Stimulated activated CD4-positive, alpha-beta T cell treated with anti-CD3 and anti-CD28 coated beads, Interleukin-1b, Interleukin-23, amount 100 ng/mL, for 4 hours (primary cell): ENCODE measurements at regions not wholly inside any gene's neighbourhood (a gene's known extent, or its start where the extent isn't known, plus 50 kb on each side); places are given as distances from the start of the nearest gene placed in this dataset.

Source experiments
- DNase-seq, 2 donors: peaks; one replicate each; pipeline ENCODE4 v3.0.0-alpha.2; 2020; ENCODE audit warnings: low read depth in 2 of 2

DNA sequence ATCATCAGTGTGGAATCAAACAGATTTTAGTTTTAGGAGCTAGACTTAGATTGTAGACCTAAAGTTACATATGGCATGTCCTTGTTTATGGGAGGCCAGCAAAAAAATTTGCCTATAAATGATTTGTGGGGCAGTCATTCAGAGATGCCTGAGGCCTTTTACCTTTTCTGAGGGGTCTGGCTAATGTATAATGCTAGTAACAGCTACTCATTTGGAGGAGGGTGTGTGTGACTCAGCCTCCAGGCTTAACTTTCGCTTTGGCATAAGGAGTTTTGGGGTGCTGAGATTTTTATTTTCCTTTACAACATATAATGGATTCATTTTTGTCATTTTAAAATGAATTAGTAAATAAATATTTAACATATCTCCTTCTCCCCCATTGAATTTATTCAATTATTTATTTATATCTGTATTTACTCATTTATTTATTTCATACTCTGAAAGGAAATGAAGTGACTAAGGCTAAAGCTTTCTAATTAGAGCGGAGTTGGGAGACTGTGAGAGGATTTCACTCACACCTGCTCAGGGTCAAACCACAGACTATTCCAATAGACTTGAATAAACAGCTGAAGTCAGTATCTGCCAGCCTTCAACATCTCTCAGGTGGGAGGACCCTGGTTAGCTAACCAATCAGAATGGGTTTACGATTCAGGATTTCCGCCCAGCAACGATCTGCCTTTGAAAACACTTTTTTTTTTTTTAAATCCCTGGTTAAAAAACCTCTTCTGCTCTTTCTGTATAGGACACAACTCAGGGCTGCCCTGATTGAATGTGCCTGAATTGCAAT, 487.5 kb upstream of the SGCD start:
- DNase-seq: no peak

DNA sequence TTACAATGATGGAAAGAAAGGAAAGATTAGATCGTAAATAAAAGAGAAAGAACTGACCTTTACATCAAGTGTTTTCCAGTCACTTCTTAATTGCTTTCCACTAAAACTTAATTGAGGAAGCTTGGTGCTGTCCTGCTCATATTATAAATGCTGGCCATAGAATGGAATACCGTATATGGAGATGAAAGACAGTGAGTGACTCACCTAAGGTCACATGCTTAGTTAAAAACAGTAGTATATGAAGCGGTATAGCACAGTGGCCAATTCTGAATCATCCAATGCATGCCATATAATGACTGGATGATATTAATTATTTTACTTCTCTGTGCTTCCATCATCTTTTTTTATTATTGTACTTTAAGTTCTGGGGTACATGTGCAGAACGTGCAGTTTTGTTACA, 482.4 kb upstream of the SGCD start:
- no peak for DNase-seq

DNA sequence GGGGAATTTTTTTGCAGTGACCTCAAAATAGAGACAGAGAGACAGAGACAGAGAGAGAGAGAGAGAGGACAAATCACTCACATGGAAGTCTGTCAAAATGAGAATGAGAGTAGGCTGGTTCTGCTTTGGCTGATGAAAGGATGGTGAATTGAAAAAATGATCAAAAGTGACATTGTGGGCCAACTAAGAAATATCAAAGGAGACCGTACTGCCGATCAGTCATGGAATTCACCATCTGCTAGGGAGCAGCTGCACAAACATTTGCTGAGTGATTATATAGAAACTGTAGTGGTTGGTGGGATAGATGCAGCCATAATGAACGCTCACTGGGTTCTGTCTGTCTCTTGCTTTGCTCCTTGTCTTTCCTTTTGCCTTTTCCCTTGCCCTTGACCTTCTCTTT, 476.6 kb upstream of the SGCD start:
- no peak for DNase-seq

DNA sequence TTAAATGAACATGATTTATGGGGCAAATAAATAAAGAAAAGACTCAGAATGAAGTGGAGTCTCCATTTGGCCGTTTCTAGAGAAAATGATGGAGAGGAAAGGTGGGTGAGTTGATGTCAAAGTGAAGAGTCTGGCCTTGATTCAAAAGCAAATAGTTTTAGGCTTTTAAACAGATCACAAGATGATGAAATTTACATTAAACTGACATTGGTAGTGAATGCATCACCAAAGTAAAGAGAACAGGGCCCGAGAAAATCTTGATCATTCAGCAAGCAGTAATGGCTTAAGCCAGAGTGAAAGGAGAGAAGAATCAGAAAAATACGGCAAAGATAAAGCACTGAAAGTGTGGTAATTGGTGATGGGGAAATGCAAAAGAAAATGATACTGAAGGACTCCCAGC, 460.0 kb upstream of the SGCD start:
- DNase-seq: no peak

DNA sequence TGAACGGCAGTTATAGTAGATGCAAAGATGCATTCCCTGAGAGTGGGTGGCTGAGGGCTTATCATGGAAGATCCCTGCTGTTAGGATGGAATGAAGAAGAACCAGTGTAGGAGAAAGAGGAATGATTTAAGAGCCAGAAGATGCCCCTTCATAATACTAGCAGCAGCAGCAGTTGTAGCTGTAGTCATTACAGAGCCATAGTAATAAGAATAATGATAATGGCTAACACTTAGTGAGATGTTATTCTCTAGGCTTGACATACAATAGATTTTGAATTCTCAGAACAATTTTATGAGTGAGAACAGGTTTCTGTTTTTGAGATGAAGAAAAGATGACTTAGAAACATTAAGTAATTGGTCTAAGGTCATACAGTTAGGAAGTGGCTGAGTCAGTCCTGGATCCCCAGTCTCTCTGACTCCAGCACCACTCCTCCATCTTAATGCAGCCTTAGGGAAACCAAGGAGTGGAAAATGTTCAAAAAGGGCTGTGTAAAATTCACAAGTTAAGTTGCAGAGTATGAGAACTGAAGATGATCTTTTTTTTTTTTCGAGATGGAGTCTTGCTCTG, 459.4 kb upstream of the SGCD start:
- DNase-seq: no peak

DNA sequence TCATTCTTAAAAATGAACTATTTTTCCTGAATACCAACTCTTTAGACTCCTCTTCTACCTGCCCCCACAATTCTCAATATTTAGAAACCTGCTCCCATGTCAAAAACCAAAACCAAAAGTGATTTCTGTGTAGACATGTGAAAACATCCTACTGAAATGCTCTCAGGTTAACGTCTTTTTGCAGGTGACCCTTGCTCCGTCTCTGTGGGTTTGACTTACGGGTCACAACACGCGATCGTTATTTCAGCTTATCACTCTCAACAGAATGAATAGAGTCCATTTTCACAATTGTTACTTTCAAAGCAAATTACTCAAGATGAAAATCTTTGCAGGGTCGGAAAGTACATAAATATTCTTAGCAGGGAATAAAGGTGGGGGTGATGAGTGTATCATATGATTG, 456.3 kb upstream of the SGCD start:
- no peak for DNase-seq

DNA sequence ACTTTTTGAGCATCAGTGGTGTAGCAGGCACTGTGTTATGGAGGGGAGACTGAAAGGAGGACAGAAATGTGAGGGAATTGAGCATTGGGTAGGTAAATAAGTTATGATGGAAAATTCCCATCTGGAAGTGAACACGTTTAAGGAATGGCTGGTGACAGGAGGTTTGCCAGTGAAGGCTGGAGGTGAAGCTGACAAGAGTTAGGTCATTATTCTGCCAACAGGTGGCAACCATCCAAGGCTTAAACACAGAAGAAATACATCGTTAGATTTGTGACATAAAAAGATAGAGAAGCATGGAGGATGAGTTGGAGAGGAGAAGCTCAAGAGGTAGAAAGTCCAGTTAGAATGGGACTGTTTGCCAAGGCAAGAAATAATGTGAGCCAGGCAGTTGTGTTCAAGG, 455.3 kb upstream of the SGCD start:
- no peak for DNase-seq

DNA sequence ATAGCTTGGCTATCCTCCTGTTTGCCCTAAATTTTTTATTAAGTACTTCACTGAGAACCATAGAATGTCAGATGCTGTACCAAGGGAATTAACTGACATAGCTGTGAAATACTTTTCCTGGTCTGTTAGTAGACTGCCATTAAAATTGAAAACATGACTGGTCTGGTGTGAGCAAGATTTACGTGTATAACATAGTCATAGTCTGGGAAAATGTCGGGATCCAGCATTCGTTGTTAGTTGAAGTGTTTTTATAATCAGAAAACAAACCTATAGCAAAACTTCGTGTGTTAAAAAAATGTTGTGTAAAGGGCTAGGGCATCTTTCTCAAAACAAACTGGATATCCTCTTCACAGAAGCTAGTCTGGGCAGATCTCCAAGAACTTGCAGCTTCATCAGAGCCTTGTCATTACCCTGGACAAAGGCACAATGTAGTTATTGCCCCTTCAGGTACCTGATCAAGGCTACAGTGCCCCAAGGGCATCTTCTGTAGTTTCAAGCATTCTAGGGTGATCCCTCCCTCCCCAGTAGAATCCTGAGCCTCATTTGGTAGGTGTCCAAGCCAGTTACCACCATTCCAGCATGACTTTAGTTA, 454.2 kb upstream of the SGCD start:
- no peak for DNase-seq

DNA sequence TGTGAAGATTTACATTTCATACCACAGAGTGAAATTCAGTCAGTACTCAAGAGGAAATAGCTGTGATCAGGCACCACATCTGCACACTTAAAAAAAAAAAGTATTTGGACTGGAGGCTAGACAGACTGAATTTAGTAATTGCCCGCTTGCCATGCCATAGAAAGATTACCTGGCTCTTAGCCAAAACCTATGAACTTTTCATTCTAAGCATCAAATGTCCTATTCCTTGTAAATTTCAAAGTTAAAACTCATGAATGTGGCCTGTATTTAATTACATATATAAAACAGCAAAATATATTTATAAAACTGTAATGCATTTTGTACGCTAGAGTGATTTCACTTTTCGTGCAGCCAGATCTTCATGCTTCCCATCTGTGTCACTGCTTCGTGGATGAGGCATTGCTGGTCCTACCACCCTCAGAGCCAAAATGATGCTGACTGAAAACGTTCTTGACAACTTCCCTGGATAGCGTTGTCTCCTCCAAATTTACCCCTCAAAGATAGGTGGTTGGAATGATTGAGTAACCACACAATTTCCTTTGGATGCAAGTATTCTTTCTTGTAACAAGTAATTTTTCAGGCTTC, 447.9 kb upstream of the SGCD start:
- no peak for DNase-seq

DNA sequence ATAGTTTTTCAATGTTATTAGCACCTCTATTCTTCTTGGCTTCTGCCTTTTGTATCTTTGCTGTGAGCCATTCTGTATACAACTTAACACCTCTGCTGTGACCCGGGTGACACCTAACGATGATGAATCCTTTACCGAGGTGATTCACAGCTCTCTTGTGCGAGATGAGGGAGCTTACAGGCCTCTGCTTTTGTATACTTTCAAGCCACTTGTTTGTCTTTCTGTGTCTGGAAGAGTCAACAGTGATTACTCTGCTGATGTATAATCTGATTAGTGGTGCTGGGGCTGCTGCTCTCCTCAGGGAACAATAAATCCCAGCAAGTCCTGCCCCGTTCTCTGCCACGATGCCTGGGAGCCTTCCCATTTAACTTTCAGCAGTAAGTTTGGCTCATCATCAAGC, 442.9 kb upstream of the SGCD start:
- no peak for DNase-seq

DNA sequence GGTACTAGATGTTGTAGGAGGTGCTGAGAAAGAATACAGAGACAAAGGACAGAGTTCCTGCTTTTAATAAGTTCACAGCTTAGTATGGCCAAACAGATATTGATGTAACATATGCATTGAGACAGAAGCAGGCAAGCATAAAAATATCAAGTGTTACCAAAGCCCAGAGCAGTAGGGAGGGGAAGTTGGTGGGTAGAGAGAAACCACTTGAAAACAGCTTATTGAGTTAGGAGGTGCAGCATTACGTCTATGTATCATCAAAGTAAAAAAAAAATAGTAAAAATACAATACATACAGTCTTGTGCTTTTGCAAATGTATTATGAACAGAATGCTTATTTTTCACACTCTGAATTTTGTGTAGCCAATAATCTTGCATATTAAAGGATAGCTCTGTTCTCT, 441.8 kb upstream of the SGCD start:
- no peak for DNase-seq

DNA sequence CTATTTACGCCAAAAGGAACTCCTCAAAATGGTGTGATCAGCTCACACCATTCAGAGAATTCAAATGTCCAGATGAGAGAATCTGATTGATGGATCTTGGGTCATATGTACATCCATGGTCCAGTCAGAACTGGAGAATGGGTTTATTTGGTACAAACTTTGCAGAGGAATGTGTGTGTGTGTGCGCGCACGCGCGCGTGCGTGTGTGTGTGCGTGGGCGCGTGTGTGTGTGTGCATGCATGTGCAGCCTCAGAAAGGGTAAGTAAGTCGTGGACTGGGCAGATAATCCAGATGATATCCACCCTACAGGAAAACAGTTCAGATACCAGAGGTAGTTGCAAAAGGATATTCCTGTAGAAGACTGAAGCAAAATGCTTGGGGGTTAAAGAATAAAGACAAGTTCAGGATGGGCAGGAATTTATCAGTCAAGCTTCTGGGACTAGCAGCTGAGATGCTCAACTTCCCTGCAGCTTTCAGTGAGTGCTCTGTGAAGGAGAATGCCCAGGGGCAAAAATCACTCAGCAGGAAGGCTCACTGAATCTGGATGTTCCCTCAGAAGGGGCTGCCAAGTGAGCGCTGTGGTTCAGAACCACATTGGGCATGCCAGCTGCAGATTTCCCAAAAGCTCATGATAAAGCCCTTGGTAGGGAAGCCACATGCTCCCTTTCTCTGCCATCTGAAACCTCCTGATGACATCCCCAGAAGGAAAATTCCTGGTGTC, 440.5 kb upstream of the SGCD start:
- no peak for DNase-seq

DNA sequence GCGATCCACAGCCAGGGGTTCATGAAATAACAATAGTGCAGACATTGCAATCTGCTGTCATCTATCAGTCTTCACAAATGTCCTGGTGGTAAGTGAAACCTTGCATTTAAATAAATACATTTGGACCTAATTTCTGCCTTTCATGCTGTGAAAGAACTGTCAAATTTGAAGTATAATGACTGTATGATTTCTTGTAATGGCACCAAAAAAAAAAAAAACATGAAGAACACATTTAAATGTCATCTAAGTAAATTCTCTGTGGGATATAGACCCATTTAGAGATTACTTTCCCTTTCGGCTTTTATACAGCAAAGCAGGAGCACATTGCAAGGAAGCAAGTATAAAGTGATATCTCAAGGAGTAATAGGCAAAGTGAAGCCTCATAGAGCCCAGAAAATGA, 431.5 kb upstream of the SGCD start:
- no peak for DNase-seq

DNA sequence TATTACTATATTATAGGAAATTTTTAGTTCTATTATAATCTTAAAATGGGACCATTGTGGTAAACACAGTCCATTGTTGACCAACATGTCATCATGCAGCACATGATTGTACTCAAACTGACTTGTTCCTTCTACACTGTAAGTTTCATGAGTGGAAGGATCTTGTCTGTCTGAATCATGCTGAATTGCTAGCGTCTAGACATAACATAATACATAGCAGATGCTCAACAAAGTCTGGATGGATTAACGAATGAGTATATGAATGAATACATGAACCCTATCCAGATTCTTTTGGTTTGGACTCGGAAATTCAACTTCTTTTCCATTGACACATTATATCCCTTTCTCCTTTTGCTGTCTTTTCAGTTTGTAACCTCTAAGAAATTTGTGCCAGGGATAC, 429.2 kb upstream of the SGCD start:
- no peak for DNase-seq

DNA sequence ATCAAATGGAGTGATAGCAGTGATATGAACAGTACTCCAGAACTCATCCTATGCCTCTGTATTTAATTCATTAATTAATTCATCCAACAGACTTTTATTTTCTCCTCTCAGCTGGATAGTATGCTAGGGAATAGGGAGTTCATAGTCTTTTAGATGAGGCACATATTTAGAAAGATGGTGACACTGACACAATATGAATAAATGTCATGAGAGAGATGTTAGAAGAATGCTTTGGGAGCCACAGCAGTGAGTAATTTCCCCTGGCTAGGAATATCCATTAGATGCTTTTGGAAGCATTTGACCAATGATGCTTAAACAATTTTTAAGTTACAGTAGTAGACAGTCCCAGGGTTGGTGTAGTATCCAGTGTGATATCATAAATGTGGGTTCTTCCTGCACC, 428.7 kb upstream of the SGCD start:
- DNase-seq: no peak

DNA sequence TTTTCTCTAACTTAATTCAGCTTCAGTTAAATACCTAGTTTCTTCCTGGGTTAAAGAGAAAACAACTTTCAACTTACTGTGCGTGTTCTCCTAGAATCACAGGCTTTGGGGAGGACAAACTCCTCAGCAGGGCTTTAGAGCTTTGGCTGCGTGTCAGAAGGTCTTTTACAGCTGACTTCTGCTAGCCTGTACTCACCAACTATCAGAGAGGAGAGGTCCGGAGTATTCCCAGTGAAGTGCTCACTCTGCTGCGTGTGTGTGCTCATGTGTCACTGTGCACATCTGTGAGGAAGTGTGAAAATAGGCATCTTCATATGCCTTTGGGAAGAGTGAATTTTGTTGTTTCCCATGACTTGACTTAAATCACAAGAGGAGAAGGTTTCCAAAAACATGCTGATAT, 423.2 kb upstream of the SGCD start:
- no peak for DNase-seq

DNA sequence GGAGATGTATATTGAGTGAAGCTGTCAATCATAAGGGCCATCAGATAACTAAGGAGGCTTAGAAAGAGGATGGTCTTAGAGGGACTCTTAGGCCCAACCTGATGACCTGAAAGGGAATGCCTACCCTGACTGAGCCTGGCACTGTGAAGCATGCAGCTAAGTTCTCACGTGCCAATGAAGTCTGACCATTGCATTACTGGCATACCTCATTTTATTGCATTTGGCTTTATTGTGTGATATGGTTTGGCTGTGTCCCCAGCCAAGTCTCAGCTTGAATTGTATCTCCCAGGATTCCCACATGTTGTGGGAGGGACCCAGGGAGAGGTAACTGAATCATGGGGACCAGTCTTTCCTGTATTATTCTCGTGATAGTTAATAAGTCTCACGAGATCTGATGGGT, 421.6 kb upstream of the SGCD start:
- DNase-seq: no peak

DNA sequence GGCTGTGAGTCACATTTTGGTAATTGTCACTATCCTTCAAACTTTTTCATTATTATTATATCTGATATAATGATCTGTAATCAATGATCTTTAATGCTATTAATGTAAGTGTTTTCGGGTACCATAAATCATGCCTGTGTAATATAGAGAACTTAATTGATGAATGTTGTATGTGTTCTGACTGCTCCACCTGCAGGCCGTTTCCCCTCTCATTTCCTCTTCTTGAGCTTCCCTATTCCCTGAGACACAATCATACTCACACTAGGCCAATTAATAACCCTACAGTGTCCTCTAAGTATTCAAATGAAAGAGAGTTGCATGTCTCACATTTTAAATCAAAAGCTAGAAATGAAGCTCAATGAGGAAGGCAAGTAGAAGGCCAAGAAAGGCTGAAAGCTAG, 420.9 kb upstream of the SGCD start:
- no peak for DNase-seq

DNA sequence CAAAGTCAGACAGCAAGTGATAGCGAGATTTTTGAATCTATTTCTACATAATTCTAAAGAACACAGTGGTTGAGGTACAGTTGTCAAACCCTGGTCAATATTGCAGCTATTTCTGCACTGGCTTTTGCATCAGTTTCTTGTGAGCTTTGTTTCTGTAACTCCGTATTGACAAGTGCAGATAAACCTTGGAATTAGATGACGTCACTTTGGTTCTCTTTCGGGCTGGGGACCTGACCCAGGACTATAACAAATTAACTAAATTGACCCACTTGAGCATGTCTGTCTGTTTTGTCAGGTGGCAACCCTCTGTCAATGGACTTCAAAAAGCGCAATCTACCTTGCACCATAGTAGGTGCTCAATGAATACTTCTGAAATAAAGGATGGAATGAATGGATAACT, 418.4 kb upstream of the SGCD start:
- no peak for DNase-seq

DNA sequence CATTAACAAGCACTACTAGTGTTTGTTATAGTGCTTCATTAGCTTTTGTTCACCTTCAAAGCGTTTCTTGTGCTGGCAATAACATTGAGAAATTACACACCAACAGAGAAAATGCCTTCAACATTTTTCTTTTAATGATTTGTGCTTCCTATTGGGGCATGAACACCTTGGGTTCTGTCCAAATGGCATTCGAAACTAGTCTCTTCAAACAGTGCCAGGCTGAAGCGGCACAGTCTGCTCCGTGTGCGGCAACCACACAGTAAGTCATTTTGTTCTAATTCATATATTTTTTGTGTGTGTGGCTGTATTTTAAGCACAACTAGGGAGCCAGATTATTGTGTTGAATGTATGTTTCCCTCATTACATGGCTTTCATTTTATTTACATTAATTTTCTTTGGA, 414.7 kb upstream of the SGCD start:
- DNase-seq: no peak

DNA sequence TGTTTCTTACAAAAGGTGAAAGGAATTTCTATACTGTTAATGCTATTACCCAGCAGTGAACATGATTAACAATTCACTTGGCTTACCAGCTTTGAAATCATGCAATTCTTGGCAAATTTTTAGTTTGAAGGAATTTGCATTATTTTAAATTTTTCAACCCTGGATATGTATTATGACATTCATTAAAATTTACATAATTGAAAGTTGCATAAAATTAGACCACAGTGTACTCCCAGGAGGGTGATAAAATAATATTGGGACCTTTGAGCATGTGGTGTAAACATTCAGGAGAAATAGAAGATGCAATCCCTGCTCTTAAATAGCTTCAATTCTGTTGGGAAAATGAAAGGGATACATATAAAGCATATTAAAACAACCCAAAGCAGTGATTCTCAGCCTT, 412.2 kb upstream of the SGCD start:
- DNase-seq: no peak

DNA sequence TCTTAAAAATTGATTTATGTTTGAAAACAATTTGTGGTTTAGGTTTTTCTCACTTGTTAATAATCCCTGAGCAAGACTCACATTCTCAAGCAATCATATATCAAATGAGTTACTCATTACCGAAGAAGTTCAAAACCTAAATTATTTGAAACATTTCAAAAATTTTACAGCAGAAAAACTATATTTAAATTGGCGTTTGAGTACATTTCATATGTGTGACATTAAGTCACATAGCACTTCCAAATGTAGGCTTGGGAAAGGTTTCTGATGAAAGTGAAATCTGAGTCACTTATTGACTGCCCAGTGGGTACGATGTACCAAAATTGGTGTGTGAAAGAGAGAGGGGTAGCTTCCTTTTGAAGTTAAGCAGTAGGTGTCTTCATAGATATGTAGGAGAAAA, 411.4 kb upstream of the SGCD start:
- no peak for DNase-seq

DNA sequence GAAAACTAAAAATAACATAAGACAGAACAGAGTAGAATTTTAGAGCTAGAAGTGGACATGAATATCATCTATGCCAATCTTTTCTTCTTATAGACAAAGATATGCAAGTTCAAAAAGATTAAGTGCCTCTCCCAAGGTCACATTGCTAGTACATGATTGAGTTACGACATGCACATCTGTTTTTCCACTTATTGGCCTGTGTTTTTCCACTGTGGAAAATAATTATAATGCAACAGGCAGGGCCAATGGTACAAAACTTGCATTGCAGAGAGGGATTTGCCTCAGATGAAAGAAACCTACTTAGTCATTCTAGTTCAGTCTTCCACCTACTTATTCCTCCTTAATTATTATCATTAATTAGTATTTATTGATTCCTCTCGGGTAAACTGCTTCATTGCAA, 407.8 kb upstream of the SGCD start:
- no peak for DNase-seq
